ENCODE measurements at regions not wholly inside any gene's neighbourhood (a gene's known extent, or its start where the extent isn't known, plus 50 kb on each side); places are given as distances from the start of the nearest gene placed in this dataset.

DNA sequence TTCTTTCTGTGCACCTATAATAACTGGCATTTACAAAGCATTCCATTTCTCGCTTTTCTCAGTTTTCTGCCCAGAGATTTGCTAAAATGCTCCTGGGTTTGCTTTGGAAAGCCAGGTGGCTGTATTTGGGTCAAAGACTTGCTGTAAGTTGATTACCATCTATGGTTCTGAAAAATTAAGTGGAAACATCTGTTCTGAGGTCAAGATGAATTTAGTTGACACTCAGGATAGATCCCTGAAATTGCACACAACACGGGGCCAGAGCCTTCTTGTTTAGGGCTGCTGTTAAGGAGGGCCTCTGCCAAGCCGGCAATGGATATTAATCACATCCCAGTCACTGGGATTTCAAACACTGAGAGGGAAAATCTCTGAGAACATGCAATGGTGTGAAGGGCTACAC lies 111.6 kb upstream of the GLI3 start:
- no peak overlapping the region for H3K4me3 ChIP-seq (replicated peaks in 1 of 2; ENCODE audit: low read depth in 2 of 2, low read length in 2 of 2)
- no peak for DNase-seq (ENCODE audit: low read depth in 2 of 2)
- no peak for TF ChIP-seq CTCF (IDR thresholded peaks at IDR 0.05; ENCODE audit: low read depth, low read length)

DNA sequence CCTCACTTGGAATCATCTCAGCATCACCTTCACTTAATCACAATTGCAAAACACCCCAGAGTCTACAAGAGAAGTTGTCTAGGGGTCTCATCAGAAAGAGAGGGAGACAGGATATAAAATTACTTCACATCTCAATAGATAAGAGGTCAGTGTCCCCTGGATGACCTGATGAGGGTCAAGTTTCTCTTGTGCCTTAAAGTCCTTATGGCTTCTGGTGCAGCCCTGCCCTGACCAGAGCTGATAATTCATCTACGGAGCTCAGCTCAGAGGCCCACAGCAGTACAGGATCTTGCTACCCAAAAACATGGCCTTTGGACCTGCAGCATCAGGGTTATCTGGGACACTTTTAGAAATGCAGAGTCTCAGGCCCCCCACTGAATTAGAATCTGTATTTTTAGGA lies 111.1 kb upstream of the GLI3 start:
- no peak for TF ChIP-seq CTCF (IDR thresholded peaks at IDR 0.05; ENCODE audit: low read depth, low read length)
- no peak for DNase-seq (ENCODE audit: low read depth in 2 of 2)
- no peak overlapping the region for H3K4me3 ChIP-seq (replicated peaks in 1 of 2; ENCODE audit: low read depth in 2 of 2, low read length in 2 of 2)

DNA sequence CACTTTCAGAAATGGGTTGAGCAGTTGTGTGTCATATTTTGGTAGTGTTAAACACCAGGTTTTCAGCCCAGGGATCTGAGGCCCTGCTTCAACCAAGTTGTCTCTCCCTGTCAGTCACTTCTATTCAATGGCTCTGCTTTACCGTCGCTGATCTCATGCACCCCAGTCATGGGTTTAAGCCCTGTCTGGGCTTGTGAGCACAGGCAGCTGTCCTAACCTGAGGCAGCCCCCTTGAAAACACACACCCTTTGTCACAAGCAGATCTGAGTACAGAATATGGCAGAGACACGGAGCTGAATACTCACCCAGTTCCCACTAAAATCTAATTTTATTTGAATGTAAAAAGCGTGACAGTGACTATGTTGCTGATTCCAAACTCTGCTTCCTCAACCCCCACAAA lies 110.6 kb upstream of the GLI3 start:
- DNase-seq (ENCODE audit: low read depth in 2 of 2), result no peak
- TF ChIP-seq CTCF (IDR thresholded peaks at IDR 0.05; ENCODE audit: low read depth, low read length), result no peak
- H3K4me3 ChIP-seq (replicated peaks in 1 of 2; ENCODE audit: low read depth in 2 of 2, low read length in 2 of 2), result no peak overlapping the region

DNA sequence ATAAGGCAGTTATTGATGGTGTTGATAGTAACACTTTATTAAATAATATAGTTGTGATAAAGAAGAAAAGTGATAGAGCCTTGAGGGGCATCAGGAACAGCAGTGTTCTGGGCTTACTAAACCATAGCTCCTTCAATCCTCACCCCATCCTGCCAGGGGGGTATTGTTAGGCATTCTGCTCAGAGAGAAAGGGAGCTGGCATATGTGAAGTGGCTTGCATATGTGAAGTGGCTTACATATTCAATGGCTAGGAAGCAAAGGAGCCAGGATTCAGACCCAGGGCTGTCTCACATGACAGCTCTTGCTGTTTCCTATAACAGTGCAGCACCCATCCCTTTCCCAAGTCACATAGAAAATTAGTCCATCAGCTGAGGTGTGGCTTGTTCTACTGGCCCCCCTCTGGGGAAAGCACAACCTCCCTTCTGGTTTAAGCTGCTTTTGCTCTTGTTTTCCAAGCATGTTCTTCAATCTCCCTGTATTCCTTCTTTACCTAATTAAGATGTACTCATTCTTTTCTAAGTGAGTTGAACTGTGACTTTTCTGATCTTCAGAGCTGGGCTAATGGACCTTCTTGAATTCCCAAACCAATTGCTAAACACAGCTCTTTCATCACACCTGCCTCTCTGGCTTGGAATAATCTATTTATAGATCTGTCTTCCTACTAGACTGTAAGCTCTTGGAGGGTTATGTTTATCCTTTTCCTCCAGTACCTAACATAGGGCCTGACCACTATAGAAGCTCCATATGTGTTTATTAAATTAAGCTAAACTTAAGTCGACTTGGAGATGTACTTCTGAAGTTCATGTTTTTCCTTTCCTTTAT lies 108.7 kb upstream of the GLI3 start:
- H3K4me3 ChIP-seq (replicated peaks in 1 of 2; ENCODE audit: low read depth in 2 of 2, low read length in 2 of 2), result no peak overlapping the region
- TF ChIP-seq CTCF (IDR thresholded peaks at IDR 0.05; ENCODE audit: low read depth, low read length), result no peak
- no peak for DNase-seq (ENCODE audit: low read depth in 2 of 2)

DNA sequence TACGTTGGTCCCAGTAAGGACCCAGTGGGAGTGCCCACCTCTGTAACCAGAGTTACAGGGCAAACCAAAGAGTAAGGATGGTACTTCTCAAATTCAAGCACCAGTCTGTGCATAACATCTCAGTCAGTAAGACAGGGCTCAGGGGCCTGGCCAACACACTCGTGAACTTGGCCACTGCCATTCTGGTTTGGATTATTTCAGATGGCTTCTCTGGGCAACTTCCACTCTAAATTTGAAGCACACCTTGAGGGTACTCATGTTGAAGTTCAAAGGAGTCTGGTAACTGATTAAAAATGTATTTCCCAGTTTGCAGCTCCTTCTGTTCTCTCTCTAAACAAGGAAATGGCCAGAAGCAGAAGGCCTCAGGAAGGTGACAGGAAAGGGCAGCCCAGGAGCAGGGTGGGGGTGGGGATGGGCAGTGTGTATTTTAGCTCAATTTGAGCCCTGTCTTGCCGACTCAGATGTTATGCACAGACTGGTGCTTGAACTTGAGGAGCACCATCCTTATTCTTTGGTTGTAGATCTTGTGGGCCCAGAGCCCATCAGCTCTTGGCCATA lies 107.3 kb upstream of the GLI3 start:
- TF ChIP-seq CTCF (IDR thresholded peaks at IDR 0.05; ENCODE audit: low read depth, low read length), result no peak
- no peak overlapping the region for H3K4me3 ChIP-seq (replicated peaks in 1 of 2; ENCODE audit: low read depth in 2 of 2, low read length in 2 of 2)
- DNase-seq (ENCODE audit: low read depth in 2 of 2), result no peak

DNA sequence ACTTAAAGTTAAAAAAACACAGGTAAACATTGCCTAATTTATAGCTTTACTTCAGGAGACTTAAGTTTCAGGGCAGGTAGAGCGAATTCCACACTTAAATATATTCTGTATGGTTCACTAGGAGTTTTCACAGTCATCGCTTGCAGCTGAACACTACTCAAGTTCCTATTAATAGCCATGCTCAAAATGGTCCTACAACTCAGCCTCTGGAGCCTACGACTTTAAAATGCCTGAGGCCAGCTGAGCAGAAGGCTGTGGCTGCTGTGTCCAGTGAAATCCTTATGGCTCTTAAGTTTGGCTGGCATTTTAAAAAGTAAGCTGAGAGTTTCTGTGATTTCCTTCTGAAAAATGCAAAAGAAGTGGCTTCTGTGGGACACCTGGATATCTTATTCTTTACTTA lies 105.4 kb upstream of the GLI3 start:
- no peak for TF ChIP-seq CTCF (IDR thresholded peaks at IDR 0.05; ENCODE audit: low read depth, low read length)
- DNase-seq (ENCODE audit: low read depth in 2 of 2), result no peak
- no peak overlapping the region for H3K4me3 ChIP-seq (replicated peaks in 1 of 2; ENCODE audit: low read depth in 2 of 2, low read length in 2 of 2)
